PFSK-1 (cell line): ENCODE measurements at regions not wholly inside any gene's neighbourhood (a gene's known extent, or its start where the extent isn't known, plus 50 kb on each side); places are given as distances from the start of the nearest gene placed in this dataset.

Source experiments
- POLR2AphosphoS5 ChIP-seq: IDR thresholded peaks from 2 replicates; pipeline ENCODE4 v1.6.1; 2012; ENCODE audit warnings: low read depth, mild to moderate bottlenecking, control low read depth, low read length, moderate library complexity
- TF ChIP-seq, protein P1 (sequence below), 2 experiments: IDR thresholded peaks; 2 replicates each; pipeline versions ENCODE4 v1.6.1 to v1.8.0; 2011 to 2012; ENCODE audit warnings: low read depth in 2 of 2, low read length in 2 of 2, control low read depth in 1 of 2, inconsistent platforms in 1 of 2, mild to moderate bottlenecking in 1 of 2, moderate library complexity in 1 of 2; ENCODE audit not compliant: insufficient read depth in 1 of 2

- TF ChIP-seq POLR2AphosphoS5 = no peak
- TF ChIP-seq, protein P1, sequence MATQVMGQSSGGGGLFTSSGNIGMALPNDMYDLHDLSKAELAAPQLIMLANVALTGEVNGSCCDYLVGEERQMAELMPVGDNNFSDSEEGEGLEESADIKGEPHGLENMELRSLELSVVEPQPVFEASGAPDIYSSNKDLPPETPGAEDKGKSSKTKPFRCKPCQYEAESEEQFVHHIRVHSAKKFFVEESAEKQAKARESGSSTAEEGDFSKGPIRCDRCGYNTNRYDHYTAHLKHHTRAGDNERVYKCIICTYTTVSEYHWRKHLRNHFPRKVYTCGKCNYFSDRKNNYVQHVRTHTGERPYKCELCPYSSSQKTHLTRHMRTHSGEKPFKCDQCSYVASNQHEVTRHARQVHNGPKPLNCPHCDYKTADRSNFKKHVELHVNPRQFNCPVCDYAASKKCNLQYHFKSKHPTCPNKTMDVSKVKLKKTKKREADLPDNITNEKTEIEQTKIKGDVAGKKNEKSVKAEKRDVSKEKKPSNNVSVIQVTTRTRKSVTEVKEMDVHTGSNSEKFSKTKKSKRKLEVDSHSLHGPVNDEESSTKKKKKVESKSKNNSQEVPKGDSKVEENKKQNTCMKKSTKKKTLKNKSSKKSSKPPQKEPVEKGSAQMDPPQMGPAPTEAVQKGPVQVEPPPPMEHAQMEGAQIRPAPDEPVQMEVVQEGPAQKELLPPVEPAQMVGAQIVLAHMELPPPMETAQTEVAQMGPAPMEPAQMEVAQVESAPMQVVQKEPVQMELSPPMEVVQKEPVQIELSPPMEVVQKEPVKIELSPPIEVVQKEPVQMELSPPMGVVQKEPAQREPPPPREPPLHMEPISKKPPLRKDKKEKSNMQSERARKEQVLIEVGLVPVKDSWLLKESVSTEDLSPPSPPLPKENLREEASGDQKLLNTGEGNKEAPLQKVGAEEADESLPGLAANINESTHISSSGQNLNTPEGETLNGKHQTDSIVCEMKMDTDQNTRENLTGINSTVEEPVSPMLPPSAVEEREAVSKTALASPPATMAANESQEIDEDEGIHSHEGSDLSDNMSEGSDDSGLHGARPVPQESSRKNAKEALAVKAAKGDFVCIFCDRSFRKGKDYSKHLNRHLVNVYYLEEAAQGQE (IDR thresholded peaks at IDR 0.05; ENCODE audit: insufficient read depth in 1 of 2, low read depth in 2 of 2, low read length in 2 of 2) = no peak
These were observed 66.4 kb upstream of the MMADHC start for GRCh38 chr2:149653831-149654445.
